Activated gamma-delta T cell treated with anti-CD3 and anti-CD28 coated beads, Interleukin-2, amount 50 U/mL, for 16 hours (primary cell): ENCODE measurements at regions not wholly inside any gene's neighbourhood (a gene's known extent, or its start where the extent isn't known, plus 50 kb on each side); places are given as distances from the start of the nearest gene placed in this dataset.
"Not testable (repeated sequence)": the region's sequence is repeated elsewhere in the genome, so short reads cannot be mapped to it uniquely, and the experiment has no call there.

Experiments
- DNase-seq: peaks from one replicate; pipeline ENCODE4 v3.0.0-alpha.2; 2020; ENCODE audit warnings: low read depth

DNA sequence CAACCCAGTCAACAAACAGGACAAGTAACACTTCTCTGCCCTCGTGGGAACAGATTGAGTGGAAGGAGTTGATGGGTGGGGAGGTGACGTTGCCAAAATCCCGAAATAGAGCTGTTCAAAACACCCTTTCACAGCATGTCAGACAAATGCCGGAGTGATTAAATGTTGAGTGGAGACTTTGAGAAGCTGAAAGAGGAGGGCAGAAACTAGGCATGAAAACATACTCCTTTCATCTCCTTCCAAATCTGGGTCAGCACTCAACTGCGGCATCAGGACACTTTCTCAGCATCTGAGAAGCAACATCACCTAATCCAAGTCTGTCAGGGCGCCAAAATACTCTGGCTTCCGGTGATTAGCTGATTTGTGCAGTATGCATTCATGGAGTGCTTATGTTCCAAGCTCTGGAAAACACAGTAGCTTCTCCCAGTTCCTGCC lies 51.5 kb upstream of the MRI1 start:
- no peak for DNase-seq

DNA sequence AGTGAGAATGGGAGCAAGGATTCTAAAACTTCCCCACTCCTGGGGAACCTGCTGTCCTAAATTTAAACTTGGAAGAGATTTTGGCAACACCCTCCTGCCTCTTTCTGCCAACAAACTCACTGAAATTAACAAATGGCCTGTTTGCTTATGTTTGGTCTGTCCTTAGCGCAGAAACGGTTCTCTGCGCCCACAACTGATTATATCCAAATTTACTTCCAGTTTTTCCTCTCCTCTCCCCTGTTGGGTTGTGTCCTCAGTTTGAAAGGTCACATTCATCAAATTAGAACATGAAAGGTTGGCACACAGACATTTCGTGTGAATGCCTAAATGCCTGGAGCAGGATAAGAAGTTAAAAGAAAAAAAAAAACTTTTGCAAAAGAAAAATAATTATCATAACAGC lies 56.4 kb upstream of the MRI1 start:
- no peak for DNase-seq

DNA sequence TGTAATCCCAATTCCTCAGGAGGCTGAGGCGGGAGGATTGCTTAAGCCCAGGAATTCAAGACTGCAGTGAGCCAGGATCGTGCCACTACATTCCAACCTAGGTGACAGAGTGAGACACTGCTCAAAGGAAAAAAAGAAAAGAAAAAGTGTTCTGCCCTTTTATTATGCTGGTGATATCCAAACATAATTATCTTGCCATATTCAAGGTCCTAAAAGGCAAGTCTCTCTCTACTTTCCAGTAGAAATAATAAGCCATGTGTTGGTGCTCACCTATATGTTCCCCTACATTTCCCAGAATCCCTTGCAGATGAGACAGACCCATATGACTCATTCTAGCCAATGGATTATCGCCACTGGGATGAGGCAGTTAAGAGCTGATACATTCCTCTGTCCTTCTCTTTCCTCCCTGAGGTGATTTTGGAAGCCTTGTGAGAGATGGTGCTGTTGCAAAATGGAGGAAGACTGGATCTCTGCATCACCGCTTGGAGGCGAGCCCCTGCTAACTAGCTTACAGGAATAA lies 58.3 kb upstream of the MRI1 start:
- DNase-seq, result no peak

- no peak for DNase-seq
These were observed 59.1 kb upstream of the MRI1 start for GRCh38 chr19:13705201-13705600.

DNA sequence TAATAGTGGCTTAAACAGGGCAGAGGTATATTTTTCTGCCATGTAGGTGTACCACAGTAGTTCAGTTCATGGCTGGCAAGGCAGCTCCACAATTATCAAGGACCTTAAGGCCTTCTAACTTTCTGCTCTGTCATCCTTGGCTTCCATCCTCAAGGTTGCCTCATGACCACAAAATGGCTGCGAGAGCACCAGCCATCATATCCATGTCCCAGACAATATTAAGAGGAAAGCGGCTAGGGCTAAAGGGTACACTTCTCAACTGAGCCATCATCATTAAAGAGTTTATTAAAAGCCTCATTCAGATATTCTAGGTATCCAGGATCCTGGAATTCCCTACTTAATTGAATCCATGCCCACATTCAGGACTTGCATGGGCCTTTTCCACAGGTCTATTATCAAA lies 62.7 kb upstream of the MRI1 start:
- DNase-seq, result no peak

DNA sequence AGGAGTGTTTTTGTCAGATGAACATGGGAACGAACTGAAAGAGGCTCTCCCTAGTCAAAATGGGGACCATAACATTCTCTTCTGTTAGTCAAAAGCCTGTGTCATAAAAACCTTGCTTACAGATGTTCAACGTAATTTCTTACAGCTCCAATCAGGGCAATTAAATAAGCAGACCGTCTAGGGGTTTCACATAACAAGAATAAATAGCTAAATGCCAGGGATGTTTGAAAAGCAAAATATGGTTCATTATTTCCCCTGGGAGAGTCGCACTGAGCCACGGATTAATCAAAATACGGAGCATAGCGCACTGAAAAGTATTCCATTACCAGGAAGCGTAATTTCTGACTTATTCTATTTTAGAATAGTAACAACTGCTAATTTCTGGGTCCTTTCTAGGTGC lies 63.7 kb upstream of the MRI1 start:
- DNase-seq, result no peak

DNA sequence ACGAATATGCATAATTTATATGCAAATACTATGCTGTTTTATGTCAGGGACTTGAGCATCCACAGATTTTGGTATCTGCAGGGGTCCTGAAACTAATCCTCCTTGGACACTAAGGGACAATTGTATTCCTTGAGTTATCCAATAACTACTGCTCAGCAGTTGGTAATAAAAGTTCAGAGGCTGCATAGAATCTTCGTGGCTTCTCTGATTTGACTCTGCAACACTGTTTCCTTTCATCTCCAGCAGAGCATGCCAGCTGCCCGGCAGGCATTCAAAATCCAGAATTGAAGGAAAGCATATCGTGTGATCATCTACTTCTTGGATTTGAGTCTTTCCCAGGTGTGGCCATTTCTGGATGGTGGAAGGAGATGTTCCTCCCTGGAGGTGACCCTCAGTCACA lies 64.5 kb upstream of the MRI1 start:
- DNase-seq, result no peak

GRCh38 chr19:13696839-13697238 lies 67.5 kb upstream of the MRI1 start:
- no peak for DNase-seq

GRCh38 chr19:13693889-13694288 lies 70.4 kb upstream of the MRI1 start:
- no peak for DNase-seq

- no peak for DNase-seq
These were observed 72.5 kb upstream of the MRI1 start for GRCh38 chr19:13691569-13692435.

DNA sequence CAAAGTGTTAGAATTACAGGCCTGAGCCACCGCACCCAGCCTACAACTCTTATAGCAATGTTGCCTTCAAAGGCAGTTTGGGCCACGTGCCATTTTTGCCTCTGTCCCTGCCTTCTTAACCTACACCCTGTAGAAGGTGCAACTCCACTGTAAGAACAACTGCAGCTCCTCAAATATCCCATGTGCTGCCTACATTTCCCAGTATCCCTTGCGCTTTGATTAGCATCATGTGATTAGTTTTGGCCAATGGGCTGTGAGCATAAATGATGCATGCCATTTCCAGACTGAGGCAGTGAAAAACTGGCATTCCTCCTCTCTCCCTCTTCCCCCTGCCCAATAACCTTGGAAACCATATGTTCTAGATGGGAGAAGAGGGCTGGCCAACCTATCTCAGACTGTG lies 75.2 kb upstream of the MRI1 start:
- no peak for DNase-seq

DNA sequence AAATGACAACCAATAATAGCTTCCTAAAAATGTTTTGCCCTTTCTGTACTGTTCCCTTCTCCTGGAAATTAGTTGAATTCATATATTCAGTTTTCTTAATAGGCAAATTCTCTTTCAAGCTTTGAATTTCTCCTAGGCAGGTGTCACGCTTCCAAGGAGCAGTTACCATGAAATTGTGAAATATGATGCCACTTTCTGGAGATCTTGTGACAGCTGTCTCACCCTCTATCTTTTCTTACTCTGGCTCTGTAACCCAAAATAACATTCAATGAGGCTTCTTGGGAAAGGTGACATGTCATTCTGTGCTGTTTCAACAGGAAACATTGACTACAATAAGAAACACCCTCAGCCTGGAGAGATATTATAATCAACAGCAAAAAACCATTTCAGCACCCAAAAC lies 80.3 kb upstream of the MRI1 start:
- DNase-seq, result no peak

GRCh38 chr19:13681509-13681908 lies 82.8 kb upstream of the MRI1 start:
- DNase-seq, result no peak

GRCh38 chr19:13680708-13681360 lies 83.5 kb upstream of the MRI1 start:
- not testable (repeated sequence) for DNase-seq

- not testable (repeated sequence) for DNase-seq
These were observed 87.4 kb upstream of the MRI1 start for GRCh38 chr19:13676967-13677366.

DNA sequence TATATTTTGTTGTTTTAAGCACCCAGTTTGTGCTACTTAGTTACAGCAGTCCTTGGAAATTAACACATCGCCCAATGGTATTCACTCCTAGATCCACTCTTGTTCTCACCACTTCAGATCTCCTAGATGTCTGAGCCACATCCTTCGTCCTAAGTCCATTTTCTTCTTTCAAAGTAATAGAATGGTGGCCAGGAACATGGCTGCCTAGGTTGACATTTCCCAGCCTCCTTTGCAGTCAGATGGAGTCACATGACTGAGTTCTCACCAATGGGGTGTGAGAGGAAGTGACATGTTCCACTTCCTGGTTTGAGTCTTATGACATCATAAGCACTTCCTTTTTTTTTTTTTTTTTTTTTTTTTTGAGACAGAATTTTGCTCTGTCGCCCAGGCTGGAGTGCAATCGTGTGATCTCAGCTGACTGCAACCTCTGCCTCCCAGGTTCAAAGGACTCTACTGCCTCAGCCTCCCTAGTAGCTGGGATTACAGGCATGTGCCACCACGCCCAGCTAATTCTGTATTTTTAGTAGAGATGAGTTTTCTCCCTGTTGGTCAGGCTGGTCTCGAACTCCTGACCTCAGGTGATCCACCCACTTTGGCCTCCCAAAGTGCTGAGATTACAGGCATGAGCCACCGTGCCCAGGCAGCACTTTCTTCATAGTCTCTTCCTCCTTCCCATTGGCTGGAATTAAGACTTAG lies 91.7 kb upstream of the MRI1 start:
- not testable (repeated sequence) for DNase-seq

- no peak for DNase-seq
These were observed 93.5 kb upstream of the MRI1 start for GRCh38 chr19:13670846-13671245.

- DNase-seq, result no peak
These were observed 94.5 kb upstream of the MRI1 start for GRCh38 chr19:13669780-13670355.

GRCh38 chr19:13668964-13669363 lies 95.4 kb upstream of the MRI1 start:
- DNase-seq, result no peak

- no peak for DNase-seq
These were observed 98.2 kb upstream of the MRI1 start for GRCh38 chr19:13666165-13666564.

- DNase-seq, result no peak
These were observed 99.0 kb upstream of the MRI1 start for GRCh38 chr19:13665125-13665905.
